Neuronal stem cell (in vitro differentiated cells): ENCODE measurements at regions not wholly inside any gene's neighbourhood (a gene's known extent, or its start where the extent isn't known, plus 50 kb on each side); places are given as distances from the start of the nearest gene placed in this dataset.

Experiments
- DNase-seq: peaks from one replicate; pipeline ENCODE4 v3.0.0-alpha.2; 2013; ENCODE audit warnings: low spot score
- H2AFZ ChIP-seq: one replicate; pipeline ENCODE4 v1.6.1; 2013; ENCODE audit warnings: mild to moderate bottlenecking, low read length, inconsistent platforms
- H2AK5ac ChIP-seq: 2 replicates; pipeline ENCODE4 v1.6.1; 2013; ENCODE audit warnings: low read depth, mild to moderate bottlenecking, inconsistent platforms, low read length, moderate library complexity, mixed read lengths
- H2BK120ac ChIP-seq: 2 replicates; pipeline ENCODE4 v1.6.1; 2013; ENCODE audit warnings: low read depth, mild to moderate bottlenecking, inconsistent platforms, low read length, moderate library complexity, mixed read lengths
- H2BK12ac ChIP-seq: one replicate; pipeline ENCODE4 v1.6.1; 2013; ENCODE audit warnings: low read length, inconsistent platforms
- H2BK15ac ChIP-seq: 2 replicates; pipeline ENCODE4 v1.6.1; 2013; ENCODE audit warnings: mild to moderate bottlenecking, low read length, inconsistent platforms, mixed read lengths
- H2BK5ac ChIP-seq: one replicate; pipeline ENCODE4 v1.6.1; 2013; ENCODE audit warnings: inconsistent platforms, mild to moderate bottlenecking, low read length, moderate library complexity
- H3K14ac ChIP-seq: one replicate; pipeline ENCODE4 v1.6.1; 2013; ENCODE audit warnings: low read length, inconsistent platforms
- H3K18ac ChIP-seq: 2 replicates; pipeline ENCODE4 v1.6.1; 2013; ENCODE audit warnings: low read length, inconsistent platforms
- H3K23ac ChIP-seq: 2 replicates; pipeline ENCODE4 v1.6.1; 2013; ENCODE audit warnings: low read depth, mild to moderate bottlenecking, mixed read lengths, low read length, inconsistent platforms; ENCODE audit not compliant: poor library complexity
- H3K27ac ChIP-seq: replicated peaks from 3 replicates; pipeline ENCODE4 v1.5.1; 2013; ENCODE audit warnings: low read length, inconsistent platforms
- H3K27me3 ChIP-seq, 3 experiments: 2 replicates each; pipeline ENCODE4 v1.6.1; 2013; ENCODE audit warnings: low read length in 3 of 3, mild to moderate bottlenecking in 2 of 3, inconsistent platforms in 1 of 3, low read depth in 1 of 3, mixed read lengths in 1 of 3, moderate library complexity in 1 of 3; ENCODE audit not compliant: control insufficient read depth in 3 of 3, insufficient read depth in 3 of 3
- H3K36me3 ChIP-seq, 2 donors: replicated peaks in 1 of 2; 2 replicates each; pipeline ENCODE4 v1.6.1; 2013; ENCODE audit warnings: low read length in 2 of 2; ENCODE audit not compliant: control insufficient read depth in 2 of 2, insufficient read depth in 2 of 2
- H3K4ac ChIP-seq: 2 replicates; pipeline ENCODE4 v1.6.1; 2013; ENCODE audit warnings: inconsistent platforms, mild to moderate bottlenecking, low read length, moderate library complexity
- H3K4me1 ChIP-seq, 2 donors: 1 replicate in 1 of 2; 2 replicates in 1 of 2; pipeline ENCODE4 v1.6.1; 2013; ENCODE audit warnings: low read length in 2 of 2, low read depth in 1 of 2; ENCODE audit not compliant: control insufficient read depth in 2 of 2, insufficient read depth in 1 of 2
- H3K4me2 ChIP-seq: one replicate; pipeline ENCODE4 v1.6.1; 2013; ENCODE audit warnings: mild to moderate bottlenecking, low read length, inconsistent platforms; ENCODE audit not compliant: insufficient read depth, poor library complexity, severe bottlenecking
- H3K4me3 ChIP-seq, 2 donors: 2 replicates each; pipeline ENCODE4 v1.5.1; 2013; ENCODE audit warnings: low read length in 2 of 2, mild to moderate bottlenecking in 2 of 2, inconsistent platforms in 1 of 2, moderate library complexity in 1 of 2
- H3K79me1 ChIP-seq: one replicate; pipeline ENCODE4 v1.6.1; 2013; ENCODE audit warnings: low read depth, mild to moderate bottlenecking, inconsistent platforms, low read length, moderate library complexity
- H3K9ac ChIP-seq: one replicate; pipeline ENCODE4 v1.6.1; 2013; ENCODE audit warnings: mild to moderate bottlenecking, low read depth, low read length, inconsistent platforms; ENCODE audit not compliant: poor library complexity
- H3K9me3 ChIP-seq, 2 donors: replicated peaks in 1 of 2; 2 replicates each; pipeline versions ENCODE3 to v1.6.1; 2013; ENCODE audit warnings: low read length in 2 of 2, mild to moderate bottlenecking in 2 of 2, inconsistent platforms in 1 of 2, low read depth in 1 of 2, mixed read lengths in 1 of 2, moderate library complexity in 1 of 2; ENCODE audit not compliant: control insufficient read depth in 2 of 2, insufficient read depth in 1 of 2
- H4K8ac ChIP-seq: one replicate; pipeline ENCODE4 v1.6.1; 2013; ENCODE audit warnings: low read depth, mild to moderate bottlenecking, inconsistent platforms, low read length, moderate library complexity
- H4K91ac ChIP-seq: one replicate; pipeline ENCODE4 v1.6.1; 2013; ENCODE audit warnings: low read length, low read depth, mild to moderate bottlenecking, inconsistent platforms; ENCODE audit not compliant: poor library complexity
- WGBS, 2 donors: extraction: QIAGEN DNeasy Blood & Tissue Kit; methylation state at CpG; one replicate each; pipeline ENCODE4 v1.1.7; 2013; ENCODE audit warnings: missing lambda C conversion rate in 2 of 2, mixed read lengths in 1 of 2; ENCODE audit not compliant: insufficient read length in 2 of 2, insufficient replicate concordance in 1 of 2; ENCODE audit errors: extremely low coverage in 2 of 2; 5-methylcytosine and 5-hydroxymethylcytosine counted together

GRCh38 chr7:85737426-85737825, 550.6 kb upstream of the SEMA3D start:
- H3K4me2 ChIP-seq, result no peak overlapping the region
- H4K8ac ChIP-seq, result no peak overlapping the region
- H3K18ac ChIP-seq, result no peak overlapping the region
- H2BK12ac ChIP-seq, result no peak overlapping the region
- H3K23ac ChIP-seq, result no peak overlapping the region
- no CpG with 5 or more reads among the region's 3 CpGs for WGBS, 2 donors
- H3K36me3 ChIP-seq, result no peaks in the 10 kb centered on the region
- no peaks in the 10 kb centered on the region for H3K4me1 ChIP-seq
- H3K79me1 ChIP-seq, result no peaks in the 10 kb centered on the region
- H3K4ac ChIP-seq, result no peak overlapping the region
- H2BK5ac ChIP-seq, result no peak overlapping the region
- no peak overlapping the region for H3K9ac ChIP-seq
- DNase-seq, result no peak
- H3K9me3 ChIP-seq, result peaks cover 4 to 6% of the 10 kb centered on the region in 2 donors
- H2BK120ac ChIP-seq, result no peak overlapping the region
- H2AFZ ChIP-seq, result no peak overlapping the region
- H3K4me3 ChIP-seq, result no peak overlapping the region
- H4K91ac ChIP-seq, result no peak overlapping the region
- H3K14ac ChIP-seq, result no peak overlapping the region
- H3K27me3 ChIP-seq, result no peaks in the 10 kb centered on the region
- no peak overlapping the region for H2AK5ac ChIP-seq
- H3K27ac ChIP-seq, result no peak overlapping the region
- H2BK15ac ChIP-seq, result no peak overlapping the region

- no peak overlapping the region for H2BK120ac ChIP-seq
- H3K18ac ChIP-seq, result no peak overlapping the region
- no peak overlapping the region for H2AK5ac ChIP-seq
- no peak overlapping the region for H2AFZ ChIP-seq
- H3K9me3 ChIP-seq, result peaks cover 4 to 6% of the 10 kb centered on the region in 2 donors
- no peak overlapping the region for H3K4me3 ChIP-seq
- H3K4me2 ChIP-seq, result no peak overlapping the region
- no peaks in the 10 kb centered on the region for H3K36me3 ChIP-seq
- no CpG with 5 or more reads among the region's 9 CpGs for WGBS, 2 donors
- H3K4me1 ChIP-seq, result no peaks in the 10 kb centered on the region
- no peak for DNase-seq
- no peak overlapping the region for H2BK15ac ChIP-seq
- no peaks in the 10 kb centered on the region for H3K27me3 ChIP-seq
- H3K23ac ChIP-seq, result no peak overlapping the region
- no peaks in the 10 kb centered on the region for H3K79me1 ChIP-seq
- no peak overlapping the region for H3K14ac ChIP-seq
- H3K27ac ChIP-seq, result no peak overlapping the region
- H3K9ac ChIP-seq, result no peak overlapping the region
- H2BK12ac ChIP-seq, result no peak overlapping the region
- no peak overlapping the region for H2BK5ac ChIP-seq
- H4K8ac ChIP-seq, result no peak overlapping the region
- no peak overlapping the region for H3K4ac ChIP-seq
- no peak overlapping the region for H4K91ac ChIP-seq
Observed at GRCh38 chr7:85736085-85736484, 549.2 kb upstream of the SEMA3D start.

DNA sequence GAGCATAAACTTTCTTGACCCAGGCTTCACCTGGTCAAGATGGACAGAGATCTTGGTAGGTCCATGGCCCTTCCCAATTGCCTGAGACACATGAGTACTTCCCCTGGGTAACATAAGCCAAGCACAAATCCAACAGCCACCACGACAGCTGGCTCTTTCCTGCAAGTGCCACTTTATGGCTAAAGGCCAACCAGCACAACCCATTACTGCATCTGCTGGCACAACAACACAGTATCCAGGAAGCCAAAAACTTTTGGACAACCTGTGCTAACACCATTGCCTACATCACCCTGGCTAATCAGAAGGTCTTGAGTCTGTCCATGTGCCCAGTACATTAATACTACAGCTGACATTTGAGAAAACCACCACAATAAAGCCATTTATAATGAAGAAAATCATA, 548.0 kb upstream of the SEMA3D start:
- no peak overlapping the region for H4K91ac ChIP-seq
- H3K9me3 ChIP-seq, result peaks cover 4 to 6% of the 10 kb centered on the region in 2 donors
- H3K9ac ChIP-seq, result no peak overlapping the region
- H3K23ac ChIP-seq, result no peak overlapping the region
- H4K8ac ChIP-seq, result no peak overlapping the region
- no peak overlapping the region for H2BK12ac ChIP-seq
- no peak overlapping the region for H3K4me3 ChIP-seq
- no peak overlapping the region for H3K4ac ChIP-seq
- H3K14ac ChIP-seq, result no peak overlapping the region
- DNase-seq, result no peak
- H2AK5ac ChIP-seq, result no peak overlapping the region
- no peak overlapping the region for H3K18ac ChIP-seq
- no peak overlapping the region for H2BK5ac ChIP-seq
- H2BK15ac ChIP-seq, result no peak overlapping the region
- H2AFZ ChIP-seq, result no peak overlapping the region
- no peak overlapping the region for H2BK120ac ChIP-seq
- no CpG with 5 or more reads among the region's 1 CpG for WGBS, 2 donors
- no peak overlapping the region for H3K4me2 ChIP-seq
- H3K27me3 ChIP-seq, result no peaks in the 10 kb centered on the region
- H3K27ac ChIP-seq, result no peak overlapping the region
- H3K79me1 ChIP-seq, result no peaks in the 10 kb centered on the region
- H3K4me1 ChIP-seq, result no peaks in the 10 kb centered on the region
- H3K36me3 ChIP-seq, result no peaks in the 10 kb centered on the region

GRCh38 chr7:85733169-85733915, 546.5 kb upstream of the SEMA3D start:
- no peak overlapping the region for H3K4me2 ChIP-seq
- no peaks in the 10 kb centered on the region for H3K27me3 ChIP-seq
- H2AK5ac ChIP-seq, result no peak overlapping the region
- WGBS, 2 donors, result no CpG with 5 or more reads among the region's 2 CpGs
- no peak overlapping the region for H3K14ac ChIP-seq
- no peak overlapping the region for H2BK12ac ChIP-seq
- H3K4me1 ChIP-seq, result no peaks in the 10 kb centered on the region
- no peak overlapping the region for H3K18ac ChIP-seq
- H3K79me1 ChIP-seq, result no peaks in the 10 kb centered on the region
- H2BK120ac ChIP-seq, result no peak overlapping the region
- no peak overlapping the region for H2BK15ac ChIP-seq
- H3K36me3 ChIP-seq, result no peaks in the 10 kb centered on the region
- no peak overlapping the region for H3K9ac ChIP-seq
- no peak for DNase-seq
- no peak overlapping the region for H3K4me3 ChIP-seq
- no peak overlapping the region for H2BK5ac ChIP-seq
- no peak overlapping the region for H3K27ac ChIP-seq
- no peak overlapping the region for H4K91ac ChIP-seq
- no peak overlapping the region for H3K4ac ChIP-seq
- peaks cover 4 to 6% of the 10 kb centered on the region in 2 donors for H3K9me3 ChIP-seq
- no peak overlapping the region for H3K23ac ChIP-seq
- H4K8ac ChIP-seq, result no peak overlapping the region
- H2AFZ ChIP-seq, result peak overlapping the region; percentile 36
